Skeletal muscle tissue (tissue), 3 donors: ENCODE measurements at regions not wholly inside any gene's neighbourhood (a gene's known extent, or its start where the extent isn't known, plus 50 kb on each side); places are given as distances from the start of the nearest gene placed in this dataset.

Experiments used
- H3K27ac ChIP-seq: one replicate; pipeline ENCODE4 v1.7.0; 2013; ENCODE audit warnings: mild to moderate bottlenecking, low read depth, low read length, inconsistent platforms
- H3K27me3 ChIP-seq, 3 donors: one replicate each; pipeline ENCODE4 v1.7.0; 2013; ENCODE audit warnings: low read length in 3 of 3; ENCODE audit not compliant: control insufficient read depth in 3 of 3, insufficient read depth in 3 of 3
- H3K36me3 ChIP-seq, 3 donors: one replicate each; pipeline ENCODE4 v1.7.0; 2013; ENCODE audit warnings: low read length in 3 of 3; ENCODE audit not compliant: control insufficient read depth in 3 of 3, insufficient read depth in 3 of 3
- H3K4me1 ChIP-seq, 3 donors: one replicate each; pipeline ENCODE4 v1.7.0; 2013; ENCODE audit warnings: low read length in 3 of 3, mild to moderate bottlenecking in 3 of 3; ENCODE audit not compliant: control insufficient read depth in 3 of 3, insufficient read depth in 3 of 3
- H3K4me3 ChIP-seq, 3 donors: one replicate each; pipeline ENCODE4 v1.7.0; 2013; ENCODE audit warnings: low read length in 3 of 3
- H3K9ac ChIP-seq, 3 donors: one replicate each; pipeline ENCODE4 v1.7.0; 2013; ENCODE audit warnings: low read length in 3 of 3, mild to moderate bottlenecking in 3 of 3, moderate library complexity in 2 of 3, low read depth in 1 of 3
- H3K9me3 ChIP-seq, 3 donors: one replicate each; pipeline ENCODE4 v1.7.0; 2013; ENCODE audit warnings: low read length in 3 of 3; ENCODE audit not compliant: control insufficient read depth in 3 of 3
- donor health status: Osteomylitis.

GRCh38 chr15:95561463-95561862 lies 769.0 kb upstream of the NR2F2 start:
- no peak overlapping the region for H3K4me3 ChIP-seq
- no peaks in the 10 kb centered on the region for H3K9me3 ChIP-seq
- H3K4me1 ChIP-seq = no peaks in the 10 kb centered on the region
- H3K27me3 ChIP-seq = no peaks in the 10 kb centered on the region
- H3K36me3 ChIP-seq = no peaks in the 10 kb centered on the region
- H3K9ac ChIP-seq = no peak overlapping the region
- no peak overlapping the region for H3K27ac ChIP-seq

- Histone ChIP-seq H3K36me3 (no peaks in the 10 kb centered on the region), H3K4me3 (no peak overlapping the region), H3K27ac (no peak overlapping the region), H3K9ac (no peak overlapping the region), H3K4me1 (no peaks in the 10 kb centered on the region), H3K27me3 (no peaks in the 10 kb centered on the region), H3K9me3 (no peaks in the 10 kb centered on the region)
Measured at GRCh38 chr15:95563634-95564033, 766.9 kb upstream of the NR2F2 start.

GRCh38 chr15:95565016-95565600 lies 765.4 kb upstream of the NR2F2 start:
- H3K9me3 ChIP-seq = no peaks in the 10 kb centered on the region
- H3K4me3 ChIP-seq = no peak overlapping the region
- H3K27me3 ChIP-seq = no peaks in the 10 kb centered on the region
- no peak overlapping the region for H3K9ac ChIP-seq
- no peak overlapping the region for H3K27ac ChIP-seq
- H3K36me3 ChIP-seq = no peaks in the 10 kb centered on the region
- no peaks in the 10 kb centered on the region for H3K4me1 ChIP-seq

GRCh38 chr15:95565690-95566089 lies 764.8 kb upstream of the NR2F2 start:
- Histone ChIP-seq H3K9me3 (no peaks in the 10 kb centered on the region), H3K9ac (no peak overlapping the region), H3K27ac (no peak overlapping the region)

GRCh38 chr15:95567686-95568085 lies 762.8 kb upstream of the NR2F2 start:
- peaks cover 0 to 6% (median 4%) of the 10 kb centered on the region in 3 donors for H3K9me3 ChIP-seq
- H3K4me3 ChIP-seq = no peak overlapping the region
- H3K4me1 ChIP-seq = no peaks in the 10 kb centered on the region
- no peaks in the 10 kb centered on the region for H3K36me3 ChIP-seq
- no peaks in the 10 kb centered on the region for H3K27me3 ChIP-seq
- no peak overlapping the region for H3K9ac ChIP-seq
- no peak overlapping the region for H3K27ac ChIP-seq

More at GRCh38 chr15:95565690-95566089, 764.8 kb upstream of the NR2F2 start:
- H3K36me3 ChIP-seq = no peaks in the 10 kb centered on the region
- H3K4me1 ChIP-seq = no peaks in the 10 kb centered on the region
- H3K4me3 ChIP-seq = no peak overlapping the region
- no peaks in the 10 kb centered on the region for H3K27me3 ChIP-seq

GRCh38 chr15:95574053-95574452 lies 756.4 kb upstream of the NR2F2 start:
- H3K27ac ChIP-seq = no peak overlapping the region
- no peaks in the 10 kb centered on the region for H3K4me1 ChIP-seq
- H3K9me3 ChIP-seq = peaks cover 0 to 6% (median 4%) of the 10 kb centered on the region in 3 donors
- no peak overlapping the region for H3K4me3 ChIP-seq
- H3K27me3 ChIP-seq = no peaks in the 10 kb centered on the region
- H3K9ac ChIP-seq = no peak overlapping the region
- no peaks in the 10 kb centered on the region for H3K36me3 ChIP-seq

GRCh38 chr15:95577927-95578326 lies 752.6 kb upstream of the NR2F2 start:
- H3K9ac ChIP-seq = no peak overlapping the region
- no peaks in the 10 kb centered on the region for H3K9me3 ChIP-seq
- no peaks in the 10 kb centered on the region for H3K36me3 ChIP-seq
- H3K4me3 ChIP-seq = no peak overlapping the region
- H3K27ac ChIP-seq = no peak overlapping the region
- H3K4me1 ChIP-seq = no peaks in the 10 kb centered on the region
- H3K27me3 ChIP-seq = no peaks in the 10 kb centered on the region

GRCh38 chr15:95580121-95580520 lies 750.4 kb upstream of the NR2F2 start:
- no peaks in the 10 kb centered on the region for H3K27me3 ChIP-seq
- no peak overlapping the region for H3K27ac ChIP-seq
- no peak overlapping the region for H3K9ac ChIP-seq
- H3K36me3 ChIP-seq = no peaks in the 10 kb centered on the region
- no peak overlapping the region for H3K4me3 ChIP-seq
- no peaks in the 10 kb centered on the region for H3K9me3 ChIP-seq
- H3K4me1 ChIP-seq = no peaks in the 10 kb centered on the region

GRCh38 chr15:95581595-95581994 lies 748.9 kb upstream of the NR2F2 start:
- Histone ChIP-seq H3K9ac (no peak overlapping the region), H3K9me3 (no peaks in the 10 kb centered on the region)

GRCh38 chr15:95584088-95584487 lies 746.4 kb upstream of the NR2F2 start:
- H3K27me3 ChIP-seq = no peaks in the 10 kb centered on the region
- no peaks in the 10 kb centered on the region for H3K4me1 ChIP-seq
- H3K9ac ChIP-seq = no peak overlapping the region
- no peaks in the 10 kb centered on the region for H3K9me3 ChIP-seq
- no peak overlapping the region for H3K4me3 ChIP-seq
- no peaks in the 10 kb centered on the region for H3K36me3 ChIP-seq
- no peak overlapping the region for H3K27ac ChIP-seq

More at GRCh38 chr15:95581595-95581994, 748.9 kb upstream of the NR2F2 start:
- Histone ChIP-seq H3K27ac (no peak overlapping the region), H3K36me3 (no peaks in the 10 kb centered on the region), H3K4me3 (no peak overlapping the region), H3K27me3 (no peaks in the 10 kb centered on the region), H3K4me1 (no peaks in the 10 kb centered on the region)
